SU-DHL-6 (cell line): ENCODE measurements at regions not wholly inside any gene's neighbourhood (a gene's known extent, or its start where the extent isn't known, plus 50 kb on each side); places are given as distances from the start of the nearest gene placed in this dataset.

Experiments
- H2AFZ ChIP-seq: fragments of 200-600 bp; sonication (generic); 2 replicates; pipeline ENCODE4 v1.6.1; 2014; ENCODE audit warnings: low read depth, mild to moderate bottlenecking, moderate library complexity, mixed read lengths, antibody characterized with exemption, low read length; ENCODE audit not compliant: severe bottlenecking
- H3F3A ChIP-seq: fragments of 200-600 bp; shearing (Covaris generic); 2 replicates; pipeline ENCODE4 v1.6.0; 2016; ENCODE audit warnings: antibody characterized with exemption, mild to moderate bottlenecking; ENCODE audit not compliant: insufficient read depth
- H3K27ac ChIP-seq: fragments of 200-600 bp; sonication (generic); 2 replicates; pipeline ENCODE4 v1.5.1; 2016; ENCODE audit warnings: low read depth, mild to moderate bottlenecking, low read length, moderate library complexity, mixed read lengths
- H3K27me3 ChIP-seq: fragments of 200-600 bp; sonication (generic), shearing (Covaris generic); 2 replicates; pipeline ENCODE4 v1.6.0; 2014; ENCODE audit warnings: mild to moderate bottlenecking, low read length
- H3K36me3 ChIP-seq: fragments of 200-600 bp; sonication (generic); 2 replicates; pipeline ENCODE4 v1.6.1; 2014; ENCODE audit warnings: mild to moderate bottlenecking, low read length, mixed read lengths
- H3K4me2 ChIP-seq: fragments of 300-600, 200-600 bp; shearing (Covaris generic), sonication (generic); 2 replicates; pipeline ENCODE4 v1.6.0; 2014; ENCODE audit warnings: low read length, low read depth, mild to moderate bottlenecking; ENCODE audit not compliant: poor library complexity, severe bottlenecking
- H3K4me3 ChIP-seq: fragments of 200-600 bp; sonication (generic); 2 replicates; pipeline ENCODE4 v1.5.1; 2014; ENCODE audit warnings: antibody characterized with exemption, low read length, mild to moderate bottlenecking, mixed read lengths; ENCODE audit not compliant: insufficient read depth, poor library complexity, severe bottlenecking
- H3K79me2 ChIP-seq: fragments of 200-600 bp; sonication (generic); 2 replicates; pipeline ENCODE4 v1.6.1; 2014; ENCODE audit warnings: mild to moderate bottlenecking, low read length, moderate library complexity; ENCODE audit not compliant: insufficient read depth
- H3K9ac ChIP-seq: fragments of 200-600 bp; sonication (generic); 2 replicates; pipeline ENCODE4 v1.7.0; 2014; ENCODE audit warnings: mild to moderate bottlenecking, low read length
- H3K9me2 ChIP-seq: fragments of 200-600 bp; sonication (generic); replicated peaks from 2 replicates; pipeline ENCODE4 v1.6.1; 2014; ENCODE audit warnings: low read length; ENCODE audit not compliant: insufficient read depth
- H3K9me3 ChIP-seq: fragments of 200-600 bp; sonication (generic); 2 replicates; pipeline ENCODE4 v1.6.1; 2014; ENCODE audit warnings: low read length, mixed read lengths; ENCODE audit not compliant: insufficient read depth
- H4K20me1 ChIP-seq: fragments of 200-600 bp; sonication (generic); 2 replicates; pipeline ENCODE4 v1.6.1; 2014; ENCODE audit warnings: low read depth, mild to moderate bottlenecking, antibody characterized with exemption, low read length, moderate library complexity, mixed read lengths
- CTCF ChIP-seq: fragments of 200-600 bp; sonication (generic); IDR thresholded peaks from one replicate; pipeline ENCODE4 v1.5.1; 2017; ENCODE audit warnings: antibody characterized with exemption, mild to moderate bottlenecking, low read length, moderate library complexity; ENCODE audit not compliant: insufficient read depth, poor library complexity, severe bottlenecking
- EZH2phosphoT487 ChIP-seq: fragments of 200-600 bp; sonication (generic), shearing (Covaris generic); conservative IDR thresholded peaks from 2 replicates; pipeline ENCODE4 v1.6.1; 2018; ENCODE audit warnings: mild to moderate bottlenecking, antibody characterized with exemption, low read length, moderate library complexity, mixed read lengths

GRCh38 chr6:21869085-21869771 is 275.7 kb downstream of the SOX4 start:
- H3K36me3 ChIP-seq, result no peaks in the 10 kb centered on the region
- H3K4me2 ChIP-seq, result no peak overlapping the region
- peaks cover 4% of the 10 kb centered on the region; the same call in 1 of the 2 replicates for H3K9me3 ChIP-seq
- H3K27ac ChIP-seq, result no peak overlapping the region
- TF ChIP-seq EZH2phosphoT487 (no peak), CTCF (no peak)
- H3K4me3 ChIP-seq, result no peak overlapping the region
- no peaks in the 10 kb centered on the region for H4K20me1 ChIP-seq
- H2AFZ ChIP-seq, result no peak overlapping the region
- H3F3A ChIP-seq, result no peaks in the 10 kb centered on the region
- H3K79me2 ChIP-seq, result no peaks in the 10 kb centered on the region
- H3K27me3 ChIP-seq, result peaks cover 5% of the 10 kb centered on the region; the same call in 1 of the 2 replicates
- H3K9ac ChIP-seq, result no peak overlapping the region
- H3K9me2 ChIP-seq, result no peaks in the 10 kb centered on the region

- Histone ChIP-seq H3K4me2 (no peak overlapping the region), H3K36me3 (no peaks in the 10 kb centered on the region), H3F3A (no peaks in the 10 kb centered on the region), H3K9me3 (peaks cover 4% of the 10 kb centered on the region; the same call in 1 of the 2 replicates), H2AFZ (no peak overlapping the region), H3K27me3 (peaks cover 5% of the 10 kb centered on the region; the same call in 1 of the 2 replicates), H3K27ac (no peak overlapping the region), H3K9ac (no peak overlapping the region), H3K9me2 (no peaks in the 10 kb centered on the region), H3K79me2 (no peaks in the 10 kb centered on the region), H3K4me3 (no peak overlapping the region), H4K20me1 (no peaks in the 10 kb centered on the region)
- TF ChIP-seq EZH2phosphoT487, result no peak
- no peak for TF ChIP-seq CTCF
Observed at GRCh38 chr6:21870076-21870730, 276.7 kb downstream of the SOX4 start.

GRCh38 chr6:21871831-21872230 is 278.3 kb downstream of the SOX4 start:
- Histone ChIP-seq H2AFZ (no peak overlapping the region), H4K20me1 (no peaks in the 10 kb centered on the region), H3F3A (no peaks in the 10 kb centered on the region), H3K9me3 (peaks cover 4% of the 10 kb centered on the region; the same call in 1 of the 2 replicates), H3K27ac (no peak overlapping the region), H3K9me2 (no peaks in the 10 kb centered on the region), H3K4me2 (no peak overlapping the region), H3K27me3 (peaks cover 5% of the 10 kb centered on the region; the same call in 1 of the 2 replicates), H3K36me3 (no peaks in the 10 kb centered on the region), H3K9ac (no peak overlapping the region), H3K79me2 (no peaks in the 10 kb centered on the region), H3K4me3 (no peak overlapping the region)
- TF ChIP-seq CTCF (no peak), EZH2phosphoT487 (no peak)
